Panc1 (cell line): ENCODE measurements at regions not wholly inside any gene's neighbourhood (a gene's known extent, or its start where the extent isn't known, plus 50 kb on each side); places are given as distances from the start of the nearest gene placed in this dataset.

Source experiments
- ATAC-seq: fragments of 200-7000 bp; cut with Tn5 transposase; 2 replicates; pipeline ENCODE4 v1.9.1; 2020; ENCODE audit warnings: mild to moderate bottlenecking, moderate library complexity
- BruUV-seq: library from RNA; stranded (reverse); fragments of 400-500 nt; replicated peaks from 2 replicates; lab custom pipeline; 2021; lab: Mats Ljungman, UMichigan
- CTCF ChIA-PET: fragments of 300-600 bp; sonication (Branson Sonifier 250); formaldehyde crosslinking; loops from one replicate; lab custom pipeline; 2022; ENCODE audit warnings: antibody characterized with exemption; lab: Charles Lee
- POLR2A ChIA-PET: fragments of 300-600 bp; sonication (Branson Sonifier 250); formaldehyde crosslinking; loops from one replicate; lab custom pipeline; 2022; ENCODE audit warnings: antibody characterized with exemption; lab: Charles Lee
- DNase-seq: peaks from one replicate; pipeline ENCODE4 v3.0.0-alpha.2; 2010; ENCODE audit warnings: low read depth, low spot score
- H3K27ac ChIP-seq: 2 replicates; pipeline ENCODE4 v1.5.1; 2011; ENCODE audit warnings: mild to moderate bottlenecking, low read length, inconsistent platforms
- H3K27me3 ChIP-seq: fragments of 200-500 bp; sonication (Bioruptor generic); 2 replicates; pipeline ENCODE4 v1.6.0; 2014; ENCODE audit warnings: low read length, inconsistent platforms; ENCODE audit not compliant: control insufficient read depth, insufficient read depth
- H3K36me3 ChIP-seq: fragments of 200-500 bp; sonication (Bioruptor generic); 2 replicates; pipeline ENCODE4 v1.5.1; 2014; ENCODE audit warnings: inconsistent platforms, mild to moderate bottlenecking, low read length, moderate library complexity; ENCODE audit not compliant: control insufficient read depth, insufficient read depth
- H3K4me1 ChIP-seq: 2 replicates; pipeline ENCODE4 v1.5.1; 2011; ENCODE audit warnings: inconsistent platforms, mild to moderate bottlenecking, low read length, moderate library complexity; ENCODE audit not compliant: control insufficient read depth, insufficient read depth
- H3K4me3 ChIP-seq, 2 experiments: 2 replicates each; pipeline ENCODE4 v1.5.1; 2011 to 2012; ENCODE audit warnings: low read depth in 2 of 2, low read length in 2 of 2, mild to moderate bottlenecking in 2 of 2, inconsistent platforms in 1 of 2, moderate library complexity in 1 of 2
- H3K9me3 ChIP-seq: fragments of 200-500 bp; sonication (Bioruptor generic); 2 replicates; pipeline ENCODE4 v1.5.1; 2014; ENCODE audit warnings: low read depth, mild to moderate bottlenecking, inconsistent platforms, low read length, moderate library complexity; ENCODE audit not compliant: control insufficient read depth, insufficient read depth
- POLR2AphosphoS5 ChIP-seq: IDR thresholded peaks from 2 replicates; pipeline ENCODE4 v1.6.1; 2012; ENCODE audit warnings: mild to moderate bottlenecking, low read depth, low read length, moderate library complexity
- SIN3A ChIP-seq: IDR thresholded peaks from 2 replicates; pipeline ENCODE4 v1.6.1; 2012; ENCODE audit warnings: low read depth, mild to moderate bottlenecking, low read length, moderate library complexity, borderline replicate concordance; ENCODE audit not compliant: insufficient read depth
- TCF7L2 ChIP-seq: IDR thresholded peaks from 2 replicates; pipeline ENCODE4 v1.6.1; 2011; ENCODE audit warnings: mild to moderate bottlenecking, low read depth, low read length, inconsistent platforms
- in situ Hi-C: cut with HindIII; loops from 2 replicates; pipeline ENCODE4 v1.10.0; 2016; ENCODE audit warnings: low sequenced_read_pairs, low pct_unique_long_range_greater_than_20kb
- intact Hi-C: fragments of 100-400 bp; cut with micrococcal nuclease; formaldehyde crosslinking; loops from one replicate; pipeline ENCODE4 v1.10.0; 2022; ENCODE audit not compliant: unreplicated experiment
- TF ChIP-seq, protein P1 (sequence below): fragments of 450-650 bp; IDR thresholded peaks from 2 replicates; pipeline ENCODE4 v1.5.1; 2017; ENCODE audit warnings: mild to moderate bottlenecking
- TF ChIP-seq, protein P2 (sequence below), 2 experiments: IDR thresholded peaks; 2 replicates each; pipeline ENCODE4 v1.6.1; 2011 to 2012; ENCODE audit warnings: low read depth in 2 of 2, control low read depth in 1 of 2, low read length in 1 of 2, mild to moderate bottlenecking in 1 of 2, moderate library complexity in 1 of 2; ENCODE audit not compliant: insufficient read depth in 1 of 2

DNA sequence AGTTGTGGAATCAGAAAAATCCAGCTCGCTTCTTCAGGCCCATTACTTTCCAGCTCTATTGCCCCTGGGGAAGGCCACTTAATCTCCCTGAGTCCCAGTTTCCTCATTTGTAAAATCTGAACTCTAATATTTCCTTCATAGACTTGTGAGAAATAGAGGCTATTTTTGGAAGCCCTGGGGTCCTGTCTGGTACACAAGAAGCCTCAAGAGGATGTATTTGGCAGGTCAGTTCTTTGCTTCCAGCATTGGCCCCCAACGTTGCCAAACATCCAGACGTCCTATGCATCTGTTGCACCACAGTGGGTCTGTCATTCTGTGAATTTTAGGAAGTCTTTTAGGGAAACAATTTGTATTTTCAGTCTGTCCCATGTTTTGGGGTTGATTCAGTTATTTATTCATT lies 525.9 kb downstream of the EBF1 start:
- ChIA-PET POLR2A (no interaction called here), CTCF (no interaction called here)
- Histone ChIP-seq H3K27ac (no peak overlapping the region), H3K27me3 (no peaks in the 10 kb centered on the region), H3K4me1 (no peaks in the 10 kb centered on the region), H3K4me3 (no peak overlapping the region), H3K36me3 (no peaks in the 10 kb centered on the region), H3K9me3 (no peaks in the 10 kb centered on the region)
- intact Hi-C loops = no loop called here
- in situ Hi-C loops = no loop called here
- no TSS peak for BruUV-seq
- TF ChIP-seq SIN3A (no peak), POLR2AphosphoS5 (no peak), TCF7L2 (no peak)
- TF ChIP-seq, protein P1, sequence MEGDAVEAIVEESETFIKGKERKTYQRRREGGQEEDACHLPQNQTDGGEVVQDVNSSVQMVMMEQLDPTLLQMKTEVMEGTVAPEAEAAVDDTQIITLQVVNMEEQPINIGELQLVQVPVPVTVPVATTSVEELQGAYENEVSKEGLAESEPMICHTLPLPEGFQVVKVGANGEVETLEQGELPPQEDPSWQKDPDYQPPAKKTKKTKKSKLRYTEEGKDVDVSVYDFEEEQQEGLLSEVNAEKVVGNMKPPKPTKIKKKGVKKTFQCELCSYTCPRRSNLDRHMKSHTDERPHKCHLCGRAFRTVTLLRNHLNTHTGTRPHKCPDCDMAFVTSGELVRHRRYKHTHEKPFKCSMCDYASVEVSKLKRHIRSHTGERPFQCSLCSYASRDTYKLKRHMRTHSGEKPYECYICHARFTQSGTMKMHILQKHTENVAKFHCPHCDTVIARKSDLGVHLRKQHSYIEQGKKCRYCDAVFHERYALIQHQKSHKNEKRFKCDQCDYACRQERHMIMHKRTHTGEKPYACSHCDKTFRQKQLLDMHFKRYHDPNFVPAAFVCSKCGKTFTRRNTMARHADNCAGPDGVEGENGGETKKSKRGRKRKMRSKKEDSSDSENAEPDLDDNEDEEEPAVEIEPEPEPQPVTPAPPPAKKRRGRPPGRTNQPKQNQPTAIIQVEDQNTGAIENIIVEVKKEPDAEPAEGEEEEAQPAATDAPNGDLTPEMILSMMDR = no peak
- TF ChIP-seq, protein P2, sequence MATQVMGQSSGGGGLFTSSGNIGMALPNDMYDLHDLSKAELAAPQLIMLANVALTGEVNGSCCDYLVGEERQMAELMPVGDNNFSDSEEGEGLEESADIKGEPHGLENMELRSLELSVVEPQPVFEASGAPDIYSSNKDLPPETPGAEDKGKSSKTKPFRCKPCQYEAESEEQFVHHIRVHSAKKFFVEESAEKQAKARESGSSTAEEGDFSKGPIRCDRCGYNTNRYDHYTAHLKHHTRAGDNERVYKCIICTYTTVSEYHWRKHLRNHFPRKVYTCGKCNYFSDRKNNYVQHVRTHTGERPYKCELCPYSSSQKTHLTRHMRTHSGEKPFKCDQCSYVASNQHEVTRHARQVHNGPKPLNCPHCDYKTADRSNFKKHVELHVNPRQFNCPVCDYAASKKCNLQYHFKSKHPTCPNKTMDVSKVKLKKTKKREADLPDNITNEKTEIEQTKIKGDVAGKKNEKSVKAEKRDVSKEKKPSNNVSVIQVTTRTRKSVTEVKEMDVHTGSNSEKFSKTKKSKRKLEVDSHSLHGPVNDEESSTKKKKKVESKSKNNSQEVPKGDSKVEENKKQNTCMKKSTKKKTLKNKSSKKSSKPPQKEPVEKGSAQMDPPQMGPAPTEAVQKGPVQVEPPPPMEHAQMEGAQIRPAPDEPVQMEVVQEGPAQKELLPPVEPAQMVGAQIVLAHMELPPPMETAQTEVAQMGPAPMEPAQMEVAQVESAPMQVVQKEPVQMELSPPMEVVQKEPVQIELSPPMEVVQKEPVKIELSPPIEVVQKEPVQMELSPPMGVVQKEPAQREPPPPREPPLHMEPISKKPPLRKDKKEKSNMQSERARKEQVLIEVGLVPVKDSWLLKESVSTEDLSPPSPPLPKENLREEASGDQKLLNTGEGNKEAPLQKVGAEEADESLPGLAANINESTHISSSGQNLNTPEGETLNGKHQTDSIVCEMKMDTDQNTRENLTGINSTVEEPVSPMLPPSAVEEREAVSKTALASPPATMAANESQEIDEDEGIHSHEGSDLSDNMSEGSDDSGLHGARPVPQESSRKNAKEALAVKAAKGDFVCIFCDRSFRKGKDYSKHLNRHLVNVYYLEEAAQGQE (IDR thresholded peaks at IDR 0.05; ENCODE audit: insufficient read depth in 1 of 2, low read depth in 2 of 2, low read length in 1 of 2) = no peak
- DNase-seq = no peak
- no peak for ATAC-seq

DNA sequence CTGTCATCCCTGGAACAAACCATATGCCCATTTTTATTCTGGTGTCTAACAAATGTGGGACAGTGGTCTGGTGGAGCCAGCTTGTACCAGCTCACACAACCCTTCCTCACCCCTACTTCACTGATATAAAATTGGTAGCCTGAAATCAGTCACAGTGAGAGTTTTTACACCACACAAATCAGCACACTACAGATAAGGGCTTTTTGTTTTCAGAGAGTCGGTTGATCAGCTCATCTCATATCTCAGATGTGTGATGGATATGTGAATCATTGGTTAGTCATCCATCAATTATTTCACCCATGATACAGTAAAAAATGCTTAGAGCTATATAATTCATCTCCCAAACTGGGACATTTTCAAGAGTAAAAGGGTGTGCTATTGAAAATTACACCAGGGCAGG lies 529.2 kb downstream of the EBF1 start:
- POLR2A ChIA-PET = no interaction called here
- no peak for ATAC-seq
- CTCF ChIA-PET = no interaction called here
- TF ChIP-seq SIN3A (no peak), POLR2AphosphoS5 (no peak), TCF7L2 (no peak)
- TF ChIP-seq, protein P2 (IDR thresholded peaks at IDR 0.05; ENCODE audit: insufficient read depth in 1 of 2, low read depth in 2 of 2, low read length in 1 of 2) = no peak
- TF ChIP-seq, protein P1 = no peak
- Histone ChIP-seq H3K36me3 (no peaks in the 10 kb centered on the region), H3K27ac (no peak overlapping the region), H3K4me3 (no peak overlapping the region), H3K4me1 (no peaks in the 10 kb centered on the region), H3K27me3 (no peaks in the 10 kb centered on the region), H3K9me3 (no peaks in the 10 kb centered on the region)
- in situ Hi-C loops (no loop called here), intact Hi-C loops (no loop called here)
- no TSS peak for BruUV-seq
- DNase-seq = no peak
